ENCODE measurements at regions not wholly inside any gene's neighbourhood (a gene's known extent, or its start where the extent isn't known, plus 50 kb on each side); places are given as distances from the start of the nearest gene placed in this dataset.

DNA sequence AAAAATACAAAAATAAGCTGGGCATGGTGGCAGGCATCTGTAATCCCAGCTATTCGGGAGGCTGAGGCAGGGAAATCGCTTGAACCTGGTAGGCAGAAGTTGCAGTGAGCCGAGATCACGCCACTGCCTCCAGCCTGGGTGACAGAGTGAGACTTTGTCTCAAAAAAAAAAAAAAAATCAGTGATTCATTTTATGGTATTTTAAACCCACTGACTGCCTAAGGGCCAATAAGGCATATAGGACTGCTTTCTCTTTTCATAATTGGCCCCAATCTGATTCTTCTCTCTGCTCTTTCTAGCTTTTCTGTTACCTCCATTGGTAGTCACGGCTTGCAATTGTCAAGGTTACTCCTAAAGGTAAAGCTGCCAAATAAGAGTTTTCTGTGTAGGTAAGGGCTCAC, 60.2 kb upstream of the ADGRF1 start:
- POLR2A ChIA-PET: no interaction called here
- intact Hi-C loops (cut with micrococcal nuclease): no loop called here
- CTCF ChIA-PET: interaction anchor here (0.7 kb wide), 1 partner anchor 254 kb away, joined by 3 read pairs; no protein-coding TSS in a partner anchor

More for the DNA sequence above, 60.2 kb upstream of the ADGRF1 start:
- no peaks in the 10 kb centered on the region for H3K36me3 ChIP-seq (ENCODE audit: control insufficient read depth in 2 of 2, extremely low read depth in 1 of 2, insufficient read depth in 2 of 2, low read length in 2 of 2)
- H3K79me2 ChIP-seq (ENCODE audit: control insufficient read depth, insufficient read depth, low read length): no peaks in the 10 kb centered on the region
- dilution Hi-C loops (cut with MboI; ENCODE audit: extremely low pct_ligation_motif_present, low sequenced_read_pairs): no loop called here
- no peak overlapping the region for H3K4me3 ChIP-seq (replicated peaks in 1 of 3; ENCODE audit: insufficient read depth in 1 of 3, low read depth in 1 of 3, low read length in 3 of 3)
- no peak for DNase-seq (ENCODE audit: low read depth, low spot score)
- no peak overlapping the region for H3K27ac ChIP-seq (ENCODE audit: insufficient read depth, low read depth, low read length)
- no peaks in the 10 kb centered on the region for H3K9me1 ChIP-seq (replicated peaks; ENCODE audit: control insufficient read depth, extremely low read depth, insufficient read depth, low read length)
- H3K27me3 ChIP-seq (ENCODE audit: control insufficient read depth in 2 of 2, insufficient read depth in 2 of 2, low read length in 2 of 2): peaks cover 0 to 9% of the 10 kb centered on the region in 2 experiments
- no peaks in the 10 kb centered on the region for H3K4me1 ChIP-seq (ENCODE audit: control insufficient read depth, extremely low read depth, insufficient read depth, low read length)
- no TSS peak for BruUV-seq (replicated peaks)
- no peak overlapping the region for H3K4me2 ChIP-seq (ENCODE audit: insufficient read depth, low read length)
- no peak for FAIRE-seq
- H4K20me1 ChIP-seq (replicated peaks; ENCODE audit: control insufficient read depth, extremely low read depth, insufficient read depth, low read length): no peaks in the 10 kb centered on the region
- TF ChIP-seq FOS (IDR thresholded peaks at IDR 0.05; ENCODE audit: borderline replicate concordance, insufficient read depth, low read length) (no peak), POLR2A (IDR thresholded peaks at IDR 0.05; ENCODE audit: low read depth, low read length) (no peak), POLR2AphosphoS5 (IDR thresholded peaks at IDR 0.05; ENCODE audit: insufficient read depth, low read depth, low read length) (no peak), GATA2 (IDR thresholded peaks at IDR 0.05; ENCODE audit: insufficient read depth, insufficient read length, low read depth, low read length) (no peak), JUN (IDR thresholded peaks at IDR 0.05; ENCODE audit: borderline replicate concordance, insufficient read depth, insufficient read length, low read depth) (no peak), MYC (IDR thresholded peaks at IDR 0.05; ENCODE audit: low read depth, low read length) (no peak), EZH2 (IDR thresholded peaks at IDR 0.05; ENCODE audit: borderline replicate concordance, low read depth, low read length, severe bottlenecking) (no peak)
- TF ChIP-seq, protein P1, sequence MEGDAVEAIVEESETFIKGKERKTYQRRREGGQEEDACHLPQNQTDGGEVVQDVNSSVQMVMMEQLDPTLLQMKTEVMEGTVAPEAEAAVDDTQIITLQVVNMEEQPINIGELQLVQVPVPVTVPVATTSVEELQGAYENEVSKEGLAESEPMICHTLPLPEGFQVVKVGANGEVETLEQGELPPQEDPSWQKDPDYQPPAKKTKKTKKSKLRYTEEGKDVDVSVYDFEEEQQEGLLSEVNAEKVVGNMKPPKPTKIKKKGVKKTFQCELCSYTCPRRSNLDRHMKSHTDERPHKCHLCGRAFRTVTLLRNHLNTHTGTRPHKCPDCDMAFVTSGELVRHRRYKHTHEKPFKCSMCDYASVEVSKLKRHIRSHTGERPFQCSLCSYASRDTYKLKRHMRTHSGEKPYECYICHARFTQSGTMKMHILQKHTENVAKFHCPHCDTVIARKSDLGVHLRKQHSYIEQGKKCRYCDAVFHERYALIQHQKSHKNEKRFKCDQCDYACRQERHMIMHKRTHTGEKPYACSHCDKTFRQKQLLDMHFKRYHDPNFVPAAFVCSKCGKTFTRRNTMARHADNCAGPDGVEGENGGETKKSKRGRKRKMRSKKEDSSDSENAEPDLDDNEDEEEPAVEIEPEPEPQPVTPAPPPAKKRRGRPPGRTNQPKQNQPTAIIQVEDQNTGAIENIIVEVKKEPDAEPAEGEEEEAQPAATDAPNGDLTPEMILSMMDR (IDR thresholded peaks at IDR 0.05; ENCODE audit: extremely low read depth in 1 of 2, insufficient read depth in 1 of 2, low read depth in 1 of 2, low read length in 2 of 2): no peak
- TF ChIP-seq, protein P2, sequence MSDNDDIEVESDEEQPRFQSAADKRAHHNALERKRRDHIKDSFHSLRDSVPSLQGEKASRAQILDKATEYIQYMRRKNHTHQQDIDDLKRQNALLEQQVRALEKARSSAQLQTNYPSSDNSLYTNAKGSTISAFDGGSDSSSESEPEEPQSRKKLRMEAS (IDR thresholded peaks at IDR 0.05; ENCODE audit: insufficient read depth, insufficient read length): no peak
- H3K9ac ChIP-seq (replicated peaks; ENCODE audit: extremely low read depth, insufficient read depth, low read length): no peak overlapping the region
- no peak overlapping the region for H2AFZ ChIP-seq (ENCODE audit: low read depth, low read length)
- H3K9me3 ChIP-seq (replicated peaks; ENCODE audit: control insufficient read depth, insufficient read depth, low read length): no peaks in the 10 kb centered on the region
